Progenitor cell of endocrine pancreas (in vitro differentiated cells): ENCODE measurements at regions not wholly inside any gene's neighbourhood (a gene's known extent, or its start where the extent isn't known, plus 50 kb on each side); places are given as distances from the start of the nearest gene placed in this dataset.
A peak's percentile ranks its signal among the peaks of the same experiment; 100 is the strongest.

Experiments used
- DNase-seq: peaks from one replicate; pipeline ENCODE4 v3.0.0; 2021; ENCODE audit warnings: low spot score; ENCODE audit not compliant: unreplicated experiment
- H3K27ac Mint-ChIP-seq: 2 replicates; pipeline ENCODE4 v1.8.0; 2021; ENCODE audit warnings: mild to moderate bottlenecking, moderate library complexity, mixed read lengths
- H3K27me3 Mint-ChIP-seq: 2 replicates; pipeline ENCODE4 v1.8.0; 2021; ENCODE audit warnings: mixed read lengths
- H3K36me3 Mint-ChIP-seq: 2 replicates; pipeline ENCODE4 v1.8.0; 2022; ENCODE audit warnings: mixed read lengths; ENCODE audit not compliant: insufficient read depth
- H3K4me1 Mint-ChIP-seq: 2 replicates; pipeline ENCODE4 v1.8.0; 2021; ENCODE audit warnings: low read depth, mixed read lengths
- H3K4me3 Mint-ChIP-seq: 2 replicates; pipeline ENCODE4 v1.8.0; 2021; ENCODE audit warnings: low read depth, mild to moderate bottlenecking, moderate library complexity, mixed read lengths
- H3K9me3 Mint-ChIP-seq: 2 replicates; pipeline ENCODE4 v1.8.0; 2021; ENCODE audit warnings: low read depth, mixed read lengths
- TF ChIP-seq, protein P1 (sequence below): fragments of 200-600 bp; sonication (generic); IDR thresholded peaks from one replicate; pipeline ENCODE4 v1.5.0; 2021; ENCODE audit warnings: antibody characterized with exemption, mild to moderate bottlenecking; ENCODE audit not compliant: unreplicated experiment

DNA sequence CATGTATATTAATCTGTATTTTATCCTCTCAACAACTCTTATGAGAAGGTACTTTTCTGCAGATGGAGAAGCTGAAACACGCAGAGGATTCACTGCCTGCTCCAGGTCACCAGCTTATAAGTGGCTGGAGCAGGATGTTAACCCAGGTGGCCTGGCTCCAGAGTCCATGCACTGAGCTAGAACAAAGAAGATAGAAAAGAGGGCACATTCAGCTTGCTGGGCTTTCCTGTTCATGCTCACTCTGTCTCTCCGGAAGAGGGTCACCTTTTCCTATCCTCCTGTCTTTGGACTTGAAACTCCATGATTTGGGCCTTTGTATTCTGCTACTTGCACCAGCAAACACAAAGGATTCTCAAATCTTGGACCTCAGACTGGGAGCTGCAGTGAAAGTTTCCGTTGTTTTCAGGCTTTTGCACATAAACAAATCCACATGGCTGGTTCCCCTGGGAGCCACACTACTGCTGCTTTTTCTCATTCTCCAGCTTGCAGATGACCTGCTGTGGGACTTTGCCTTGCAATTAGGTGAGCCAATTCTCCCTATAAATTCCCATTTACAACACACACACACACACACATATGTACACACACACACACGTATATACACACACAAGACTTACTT lies 117.3 kb upstream of the GRK3 start:
- H3K4me1 Mint-ChIP-seq = peaks cover 15% of the 10 kb centered on the region
- DNase-seq = no peak
- no peaks in the 10 kb centered on the region for H3K36me3 Mint-ChIP-seq
- peak overlapping the region; percentile 91 for H3K27ac Mint-ChIP-seq
- H3K27me3 Mint-ChIP-seq = no peaks in the 10 kb centered on the region
- peak overlapping the region; percentile 89 for H3K4me3 Mint-ChIP-seq
- TF ChIP-seq, protein P1, sequence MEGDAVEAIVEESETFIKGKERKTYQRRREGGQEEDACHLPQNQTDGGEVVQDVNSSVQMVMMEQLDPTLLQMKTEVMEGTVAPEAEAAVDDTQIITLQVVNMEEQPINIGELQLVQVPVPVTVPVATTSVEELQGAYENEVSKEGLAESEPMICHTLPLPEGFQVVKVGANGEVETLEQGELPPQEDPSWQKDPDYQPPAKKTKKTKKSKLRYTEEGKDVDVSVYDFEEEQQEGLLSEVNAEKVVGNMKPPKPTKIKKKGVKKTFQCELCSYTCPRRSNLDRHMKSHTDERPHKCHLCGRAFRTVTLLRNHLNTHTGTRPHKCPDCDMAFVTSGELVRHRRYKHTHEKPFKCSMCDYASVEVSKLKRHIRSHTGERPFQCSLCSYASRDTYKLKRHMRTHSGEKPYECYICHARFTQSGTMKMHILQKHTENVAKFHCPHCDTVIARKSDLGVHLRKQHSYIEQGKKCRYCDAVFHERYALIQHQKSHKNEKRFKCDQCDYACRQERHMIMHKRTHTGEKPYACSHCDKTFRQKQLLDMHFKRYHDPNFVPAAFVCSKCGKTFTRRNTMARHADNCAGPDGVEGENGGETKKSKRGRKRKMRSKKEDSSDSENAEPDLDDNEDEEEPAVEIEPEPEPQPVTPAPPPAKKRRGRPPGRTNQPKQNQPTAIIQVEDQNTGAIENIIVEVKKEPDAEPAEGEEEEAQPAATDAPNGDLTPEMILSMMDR = no peak
- H3K9me3 Mint-ChIP-seq = no peaks in the 10 kb centered on the region

DNA sequence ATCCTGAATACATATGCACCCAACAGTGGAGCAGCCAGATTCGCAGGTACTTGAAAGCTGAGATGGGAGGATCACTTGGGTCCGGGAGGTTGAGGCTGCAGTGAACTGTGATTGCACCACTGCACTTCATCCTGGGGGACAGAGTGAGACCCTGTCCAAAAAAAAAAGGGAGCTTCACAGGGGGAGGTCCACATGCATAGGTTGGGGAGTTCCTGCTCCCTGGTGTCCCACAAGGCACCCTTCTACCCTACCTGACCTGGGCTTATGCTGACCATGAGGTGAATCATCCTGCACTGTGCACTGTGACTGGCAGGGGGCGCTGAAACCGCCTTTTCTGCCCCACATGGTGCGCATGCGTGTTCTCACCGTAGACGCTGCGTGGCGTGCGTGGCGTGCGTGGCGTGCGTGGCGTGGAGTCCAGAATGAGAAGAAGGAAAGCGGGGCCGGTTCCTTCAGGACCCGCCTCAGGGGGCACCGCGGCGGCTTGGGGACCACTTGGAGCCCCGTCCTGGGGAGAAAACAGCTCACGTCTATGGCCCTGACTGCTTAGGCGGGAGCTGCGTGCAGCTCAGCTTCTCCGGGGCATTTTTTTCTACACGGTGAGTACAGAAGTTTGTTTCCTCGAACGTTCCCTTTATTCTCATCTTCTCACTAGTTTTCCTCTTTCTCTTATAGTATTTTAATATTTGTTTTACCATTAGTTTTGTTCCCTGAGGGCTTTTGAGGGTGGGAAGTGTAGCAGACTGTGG lies 116.6 kb upstream of the GRK3 start:
- peak; percentile 86 for DNase-seq
- H3K9me3 Mint-ChIP-seq = no peaks in the 10 kb centered on the region
- H3K4me1 Mint-ChIP-seq = peaks cover 21% of the 10 kb centered on the region
- H3K36me3 Mint-ChIP-seq = no peaks in the 10 kb centered on the region
- TF ChIP-seq, protein P1 = peak; percentile 91
- H3K27ac Mint-ChIP-seq = peak overlapping the region; percentile 91
- no peaks in the 10 kb centered on the region for H3K27me3 Mint-ChIP-seq
- H3K4me3 Mint-ChIP-seq = peak overlapping the region; percentile 89

DNA sequence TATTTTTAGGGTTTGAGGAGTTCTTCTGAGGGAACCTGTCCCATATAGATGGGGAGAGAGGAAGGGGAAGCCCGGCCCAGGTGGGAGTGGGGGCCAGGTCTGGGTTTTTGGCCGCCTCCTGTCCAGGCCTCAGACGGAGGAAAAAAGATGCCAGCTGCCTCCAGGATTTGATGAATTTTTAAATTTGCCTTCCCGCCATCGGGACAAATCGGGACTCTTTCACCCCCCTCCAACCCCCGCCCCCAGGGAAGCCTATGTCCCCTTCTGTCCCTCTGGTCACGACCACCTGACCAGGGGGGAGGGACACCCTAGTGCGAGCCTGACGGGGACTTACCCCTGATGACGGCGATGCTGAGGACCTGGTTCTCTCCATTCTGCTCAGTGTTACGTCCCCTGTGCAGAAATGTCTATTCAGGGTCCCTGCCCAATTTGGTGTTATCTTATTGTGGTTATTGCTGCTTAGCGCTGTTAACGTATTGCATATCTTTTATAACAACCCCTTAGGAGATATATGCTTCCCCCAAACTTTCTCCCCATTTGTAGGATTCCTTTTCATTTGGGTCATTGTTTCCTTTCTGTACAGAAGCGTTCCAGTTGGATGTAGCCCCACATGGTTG lies 115.9 kb upstream of the GRK3 start:
- H3K4me1 Mint-ChIP-seq = peaks cover 21% of the 10 kb centered on the region
- TF ChIP-seq, protein P1 = no peak
- no peaks in the 10 kb centered on the region for H3K27me3 Mint-ChIP-seq
- peak overlapping the region; percentile 91 for H3K27ac Mint-ChIP-seq
- no peaks in the 10 kb centered on the region for H3K36me3 Mint-ChIP-seq
- no peak for DNase-seq
- no peaks in the 10 kb centered on the region for H3K9me3 Mint-ChIP-seq
- peak overlapping the region; percentile 89 for H3K4me3 Mint-ChIP-seq

DNA sequence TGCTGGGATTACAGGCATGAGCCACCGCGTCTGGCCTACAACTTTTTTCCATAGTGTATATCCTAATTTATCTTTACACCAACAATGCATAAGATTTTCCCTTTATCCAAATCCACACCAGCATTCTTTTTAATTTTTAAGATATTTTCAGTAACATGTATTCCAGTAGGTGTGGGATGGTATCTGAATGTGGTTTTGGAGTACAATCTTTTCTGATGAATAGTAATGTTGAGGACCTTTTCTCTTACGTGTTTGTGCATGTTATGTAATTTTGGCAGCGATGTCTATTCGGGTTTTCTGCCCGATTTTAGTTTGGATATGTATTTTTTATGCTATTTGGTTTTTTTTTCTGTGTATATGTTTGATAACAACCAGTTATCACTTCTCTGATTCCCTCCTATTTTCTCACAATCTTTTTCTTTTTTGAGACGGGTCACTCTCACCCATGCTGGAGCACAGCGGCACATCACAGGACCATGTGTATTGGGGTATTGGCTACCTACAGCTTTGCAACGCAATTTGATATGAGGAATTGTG lies 114.6 kb upstream of the GRK3 start:
- H3K4me1 Mint-ChIP-seq = peaks cover 21% of the 10 kb centered on the region
- H3K4me3 Mint-ChIP-seq = peak overlapping the region; percentile 89
- H3K9me3 Mint-ChIP-seq = no peaks in the 10 kb centered on the region
- H3K27ac Mint-ChIP-seq = no peak overlapping the region
- TF ChIP-seq, protein P1 = no peak
- no peak for DNase-seq
- peaks cover under 1% of the 10 kb centered on the region for H3K36me3 Mint-ChIP-seq
- no peaks in the 10 kb centered on the region for H3K27me3 Mint-ChIP-seq

DNA sequence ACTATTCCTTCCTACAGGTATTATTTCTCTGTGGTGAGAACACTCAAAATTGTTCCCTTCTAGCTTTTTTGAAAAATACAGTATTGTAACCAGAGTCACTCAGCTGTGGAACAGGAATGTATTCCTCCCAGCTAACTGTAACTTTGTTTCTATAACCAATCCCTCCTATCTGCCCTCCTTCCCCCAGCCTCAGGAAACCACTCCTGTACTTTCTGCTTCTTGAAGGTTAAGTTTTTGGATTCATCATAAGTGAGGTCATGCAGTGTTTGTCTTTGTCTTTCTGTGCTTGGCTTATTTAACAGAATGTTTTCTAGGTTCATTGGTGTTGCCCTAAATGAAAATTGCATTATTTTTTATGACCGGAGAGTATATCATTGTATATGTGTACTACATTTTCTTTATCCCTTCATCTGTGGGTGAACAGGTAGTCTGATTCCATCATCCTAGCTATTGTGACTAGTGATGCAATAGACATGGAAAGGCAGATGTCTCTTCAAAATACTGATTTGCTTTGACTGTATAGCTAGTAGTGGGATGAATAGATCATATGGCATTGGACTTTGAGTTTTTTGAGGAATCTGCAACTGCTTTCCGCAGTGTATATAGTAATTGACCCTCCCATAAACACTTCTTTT lies 112.9 kb upstream of the GRK3 start:
- peaks cover 4% of the 10 kb centered on the region for H3K36me3 Mint-ChIP-seq
- no peaks in the 10 kb centered on the region for H3K9me3 Mint-ChIP-seq
- DNase-seq = no peak
- H3K4me3 Mint-ChIP-seq = no peak overlapping the region
- TF ChIP-seq, protein P1 = no peak
- peaks cover 21% of the 10 kb centered on the region for H3K4me1 Mint-ChIP-seq
- no peaks in the 10 kb centered on the region for H3K27me3 Mint-ChIP-seq
- H3K27ac Mint-ChIP-seq = peak overlapping the region; percentile 89
